ENCODE measurements at regions not wholly inside any gene's neighbourhood (a gene's known extent, or its start where the extent isn't known, plus 50 kb on each side); places are given as distances from the start of the nearest gene placed in this dataset.

DNA sequence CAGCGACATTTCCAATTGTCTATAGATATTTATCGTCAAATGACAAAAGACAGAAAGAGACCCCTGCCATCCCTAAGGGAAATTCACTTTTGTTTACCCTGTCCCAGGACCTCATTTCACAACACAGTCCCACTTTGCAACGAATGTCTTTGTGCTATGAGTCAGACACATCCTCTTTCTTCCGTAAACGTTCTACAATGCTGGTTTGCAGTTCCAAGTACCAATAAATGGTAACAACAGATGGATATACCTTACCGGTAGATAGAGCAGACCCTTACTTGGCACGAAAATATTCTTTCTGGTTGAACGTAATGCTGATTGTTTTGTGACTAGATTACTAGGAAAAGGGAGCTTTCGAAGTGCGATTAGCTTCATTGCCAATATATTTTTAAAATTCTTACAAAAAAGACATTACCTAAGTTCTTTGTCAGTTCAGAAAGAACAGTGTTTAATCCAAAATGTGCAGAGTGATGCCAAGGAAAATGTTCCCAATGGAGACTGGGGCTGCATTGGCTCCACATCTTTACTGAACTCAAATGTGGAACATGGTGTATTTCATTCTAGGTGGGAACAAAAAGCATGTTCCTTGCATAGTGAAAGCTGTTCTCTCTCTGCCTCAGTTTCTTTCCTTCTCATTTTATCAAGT lies 202.5 kb upstream of the SLC27A6 start:
- H3K9me3 ChIP-seq: no peaks in the 10 kb centered on the region
- no peak overlapping the region for H3K4me3 ChIP-seq (ENCODE audit: low read depth, low read length)
- H3K27me3 ChIP-seq (replicated peaks; ENCODE audit: control insufficient read depth, insufficient read depth, low read length): no peaks in the 10 kb centered on the region
- Mint-ChIP-seq H3K36me3 (ENCODE audit: insufficient read depth, unreplicated experiment) (no peaks in the 10 kb centered on the region), H3K27ac (ENCODE audit: unreplicated experiment) (no peak overlapping the region), H3K9me3 (ENCODE audit: unreplicated experiment) (peaks cover 8% of the 10 kb centered on the region), H3K4me3 (ENCODE audit: unreplicated experiment) (no peak overlapping the region), H3K4me1 (ENCODE audit: low read depth, unreplicated experiment) (no peaks in the 10 kb centered on the region), H3K27me3 (ENCODE audit: insufficient read depth, unreplicated experiment) (no peaks in the 10 kb centered on the region)
- CTCF ChIA-PET: no interaction called here
- H3K36me3 ChIP-seq (ENCODE audit: control insufficient read depth, insufficient read depth, low read length): no peaks in the 10 kb centered on the region
- intact Hi-C loops (cut with micrococcal nuclease; ENCODE audit: unreplicated experiment): no loop called here
- no peaks in the 10 kb centered on the region for H3K4me1 ChIP-seq
- TF ChIP-seq, protein P1, sequence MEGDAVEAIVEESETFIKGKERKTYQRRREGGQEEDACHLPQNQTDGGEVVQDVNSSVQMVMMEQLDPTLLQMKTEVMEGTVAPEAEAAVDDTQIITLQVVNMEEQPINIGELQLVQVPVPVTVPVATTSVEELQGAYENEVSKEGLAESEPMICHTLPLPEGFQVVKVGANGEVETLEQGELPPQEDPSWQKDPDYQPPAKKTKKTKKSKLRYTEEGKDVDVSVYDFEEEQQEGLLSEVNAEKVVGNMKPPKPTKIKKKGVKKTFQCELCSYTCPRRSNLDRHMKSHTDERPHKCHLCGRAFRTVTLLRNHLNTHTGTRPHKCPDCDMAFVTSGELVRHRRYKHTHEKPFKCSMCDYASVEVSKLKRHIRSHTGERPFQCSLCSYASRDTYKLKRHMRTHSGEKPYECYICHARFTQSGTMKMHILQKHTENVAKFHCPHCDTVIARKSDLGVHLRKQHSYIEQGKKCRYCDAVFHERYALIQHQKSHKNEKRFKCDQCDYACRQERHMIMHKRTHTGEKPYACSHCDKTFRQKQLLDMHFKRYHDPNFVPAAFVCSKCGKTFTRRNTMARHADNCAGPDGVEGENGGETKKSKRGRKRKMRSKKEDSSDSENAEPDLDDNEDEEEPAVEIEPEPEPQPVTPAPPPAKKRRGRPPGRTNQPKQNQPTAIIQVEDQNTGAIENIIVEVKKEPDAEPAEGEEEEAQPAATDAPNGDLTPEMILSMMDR (IDR thresholded peaks at IDR 0.05; ENCODE audit: insufficient read depth in 1 of 2, low read depth in 1 of 2, low read length in 1 of 2, severe bottlenecking in 1 of 2, unreplicated experiment in 1 of 2): no peak
- POLR2A ChIA-PET: no interaction called here
- DNase-seq: no peak
- BruUV-seq (replicated peaks): no TSS peak

DNA sequence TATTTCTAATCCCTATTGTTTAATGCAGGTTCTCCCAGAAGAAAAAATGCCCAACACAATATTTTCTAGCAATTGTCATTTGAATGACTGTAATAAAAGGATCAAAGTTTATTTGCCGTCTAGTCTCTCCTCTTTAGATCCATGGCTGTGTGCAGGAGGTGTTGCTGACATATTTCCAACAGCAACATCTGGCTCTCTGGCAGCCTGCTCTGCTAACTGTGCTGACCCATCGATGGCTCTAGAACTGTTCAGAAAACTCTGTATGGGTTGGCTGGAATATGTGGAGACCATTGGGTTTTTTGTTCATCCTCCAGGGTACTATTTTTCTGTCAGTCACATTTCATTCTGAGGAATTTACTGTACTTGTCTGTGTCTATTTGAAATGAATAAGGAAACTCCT lies 202.0 kb upstream of the SLC27A6 start:
- ChIA-PET CTCF (no interaction called here), POLR2A (no interaction called here)
- TF ChIP-seq, protein P1 (IDR thresholded peaks at IDR 0.05; ENCODE audit: insufficient read depth in 1 of 2, low read depth in 1 of 2, low read length in 1 of 2, severe bottlenecking in 1 of 2, unreplicated experiment in 1 of 2): no peak
- H3K27me3 Mint-ChIP-seq (ENCODE audit: insufficient read depth, unreplicated experiment): no peaks in the 10 kb centered on the region
- H3K27me3 ChIP-seq (replicated peaks; ENCODE audit: control insufficient read depth, insufficient read depth, low read length): no peaks in the 10 kb centered on the region
- no peaks in the 10 kb centered on the region for H3K36me3 ChIP-seq (ENCODE audit: control insufficient read depth, insufficient read depth, low read length)
- no peaks in the 10 kb centered on the region for H3K4me1 ChIP-seq
- H3K4me1 Mint-ChIP-seq (ENCODE audit: low read depth, unreplicated experiment): no peaks in the 10 kb centered on the region
- intact Hi-C loops (cut with micrococcal nuclease; ENCODE audit: unreplicated experiment): no loop called here
- H3K9me3 Mint-ChIP-seq (ENCODE audit: unreplicated experiment): peaks cover 8% of the 10 kb centered on the region
- H3K36me3 Mint-ChIP-seq (ENCODE audit: insufficient read depth, unreplicated experiment): no peaks in the 10 kb centered on the region
- H3K27ac Mint-ChIP-seq (ENCODE audit: unreplicated experiment): no peak overlapping the region
- H3K4me3 ChIP-seq (ENCODE audit: low read depth, low read length): no peak overlapping the region
- H3K4me3 Mint-ChIP-seq (ENCODE audit: unreplicated experiment): no peak overlapping the region
- H3K9me3 ChIP-seq: no peaks in the 10 kb centered on the region
- BruUV-seq (replicated peaks): no TSS peak
- DNase-seq: no peak

DNA sequence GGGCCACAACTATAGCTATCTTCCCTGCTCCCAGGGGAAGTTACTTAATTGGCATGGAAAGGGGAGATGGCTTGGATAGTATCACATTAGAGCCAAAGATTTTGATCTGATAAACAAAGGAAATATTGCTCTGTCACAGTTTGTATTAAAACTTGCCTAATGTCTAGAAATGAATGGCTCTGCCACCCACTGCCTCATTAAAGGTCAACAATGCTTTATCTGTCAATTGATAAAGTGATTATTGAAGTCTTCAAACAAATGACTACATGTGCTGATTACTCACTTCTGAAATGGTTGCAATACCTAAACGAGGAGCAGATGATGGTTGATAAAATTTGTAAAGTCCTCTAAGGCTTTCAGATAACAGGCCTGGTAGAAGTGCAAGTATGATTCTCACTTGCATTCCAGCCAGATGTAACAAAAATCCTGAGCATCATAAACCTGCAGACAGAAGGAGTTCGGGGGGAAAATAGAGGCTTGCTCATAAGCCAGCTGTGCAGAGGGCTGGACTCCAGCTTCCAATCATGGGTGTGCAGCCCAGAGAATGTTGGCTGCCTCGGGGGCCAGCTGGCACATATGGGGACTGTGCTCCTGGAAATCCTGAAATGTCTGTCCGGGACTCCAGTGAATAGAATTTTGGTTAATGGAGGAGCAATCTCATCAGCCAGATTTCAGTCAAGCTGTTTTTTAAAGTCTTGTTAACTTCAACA lies 200.5 kb upstream of the SLC27A6 start:
- Histone ChIP-seq H3K4me1 (no peaks in the 10 kb centered on the region), H3K4me3 (ENCODE audit: low read depth, low read length) (no peak overlapping the region), H3K27me3 (replicated peaks; ENCODE audit: control insufficient read depth, insufficient read depth, low read length) (no peaks in the 10 kb centered on the region), H3K9me3 (no peaks in the 10 kb centered on the region), H3K36me3 (ENCODE audit: control insufficient read depth, insufficient read depth, low read length) (no peaks in the 10 kb centered on the region)
- Mint-ChIP-seq H3K36me3 (ENCODE audit: insufficient read depth, unreplicated experiment) (no peaks in the 10 kb centered on the region), H3K4me3 (ENCODE audit: unreplicated experiment) (no peak overlapping the region), H3K27me3 (ENCODE audit: insufficient read depth, unreplicated experiment) (no peaks in the 10 kb centered on the region), H3K9me3 (ENCODE audit: unreplicated experiment) (no peaks in the 10 kb centered on the region), H3K27ac (ENCODE audit: unreplicated experiment) (no peak overlapping the region), H3K4me1 (ENCODE audit: low read depth, unreplicated experiment) (no peaks in the 10 kb centered on the region)
- ChIA-PET POLR2A (no interaction called here), CTCF (no interaction called here)
- no peak for DNase-seq
- intact Hi-C loops (cut with micrococcal nuclease; ENCODE audit: unreplicated experiment): no loop called here
- TF ChIP-seq, protein P1 (IDR thresholded peaks at IDR 0.05; ENCODE audit: insufficient read depth in 1 of 2, low read depth in 1 of 2, low read length in 1 of 2, severe bottlenecking in 1 of 2, unreplicated experiment in 1 of 2): no peak
- BruUV-seq (replicated peaks): no TSS peak
